ENCODE measurements at regions not wholly inside any gene's neighbourhood (a gene's known extent, or its start where the extent isn't known, plus 50 kb on each side); places are given as distances from the start of the nearest gene placed in this dataset.

DNA sequence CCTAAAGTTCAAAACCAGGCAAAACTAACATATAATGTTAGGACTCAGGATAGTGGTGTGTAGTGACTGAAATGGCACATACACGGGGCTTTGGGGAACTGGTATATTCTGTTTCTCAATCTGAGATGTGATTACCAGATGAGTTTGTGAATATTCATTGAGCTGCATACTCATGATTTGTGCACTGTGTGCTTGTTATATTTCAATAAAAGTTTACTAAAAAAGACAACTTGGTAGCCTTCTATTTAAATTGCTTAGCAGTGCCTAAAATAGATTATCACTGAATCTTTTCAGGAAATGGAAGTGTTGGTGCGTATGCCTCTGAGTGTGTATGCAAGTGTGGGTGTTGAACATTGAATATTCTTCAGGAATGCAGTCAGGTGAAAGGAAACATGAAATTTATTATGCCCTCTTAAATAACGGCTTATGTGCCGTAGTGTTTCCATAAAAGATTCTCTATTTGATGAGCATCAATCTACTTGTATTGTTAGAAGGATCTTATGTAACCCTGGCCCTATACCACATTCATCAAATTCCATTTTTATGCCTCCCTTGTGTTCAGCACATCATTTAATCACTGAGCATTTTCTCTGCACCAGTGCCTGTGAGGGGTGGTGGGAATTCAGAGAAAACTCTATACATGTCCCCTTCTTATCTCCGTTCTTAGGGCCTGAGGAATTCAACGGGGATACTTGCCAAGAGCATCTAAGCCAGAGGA, 82.6 kb upstream of the AUTS2 start:
- H3K9ac ChIP-seq (ENCODE audit: low read depth in 1 of 2, low read length in 2 of 2): no peak overlapping the region
- no peaks in the 10 kb centered on the region for H3K4me1 ChIP-seq (ENCODE audit: control insufficient read depth in 4 of 4, insufficient read depth in 4 of 4, low read length in 3 of 4)
- TF ChIP-seq HNF4A (conservative IDR thresholded peaks at IDR 0.05) (no peak), RXRA (IDR thresholded peaks at IDR 0.05) (no peak), SP1 (IDR thresholded peaks at IDR 0.05) (no peak), FOXA2 (IDR thresholded peaks at IDR 0.05) (no peak), YY1 (IDR thresholded peaks at IDR 0.05) (no peak), NR2F2 (IDR thresholded peaks at IDR 0.05) (no peak), RAD21 (IDR thresholded peaks at IDR 0.05) (no peak), FOXA1 (IDR thresholded peaks at IDR 0.05) (no peak)
- TF ChIP-seq, protein P1, sequence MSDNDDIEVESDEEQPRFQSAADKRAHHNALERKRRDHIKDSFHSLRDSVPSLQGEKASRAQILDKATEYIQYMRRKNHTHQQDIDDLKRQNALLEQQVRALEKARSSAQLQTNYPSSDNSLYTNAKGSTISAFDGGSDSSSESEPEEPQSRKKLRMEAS (IDR thresholded peaks at IDR 0.05): no peak
- TF ChIP-seq, protein P2, sequence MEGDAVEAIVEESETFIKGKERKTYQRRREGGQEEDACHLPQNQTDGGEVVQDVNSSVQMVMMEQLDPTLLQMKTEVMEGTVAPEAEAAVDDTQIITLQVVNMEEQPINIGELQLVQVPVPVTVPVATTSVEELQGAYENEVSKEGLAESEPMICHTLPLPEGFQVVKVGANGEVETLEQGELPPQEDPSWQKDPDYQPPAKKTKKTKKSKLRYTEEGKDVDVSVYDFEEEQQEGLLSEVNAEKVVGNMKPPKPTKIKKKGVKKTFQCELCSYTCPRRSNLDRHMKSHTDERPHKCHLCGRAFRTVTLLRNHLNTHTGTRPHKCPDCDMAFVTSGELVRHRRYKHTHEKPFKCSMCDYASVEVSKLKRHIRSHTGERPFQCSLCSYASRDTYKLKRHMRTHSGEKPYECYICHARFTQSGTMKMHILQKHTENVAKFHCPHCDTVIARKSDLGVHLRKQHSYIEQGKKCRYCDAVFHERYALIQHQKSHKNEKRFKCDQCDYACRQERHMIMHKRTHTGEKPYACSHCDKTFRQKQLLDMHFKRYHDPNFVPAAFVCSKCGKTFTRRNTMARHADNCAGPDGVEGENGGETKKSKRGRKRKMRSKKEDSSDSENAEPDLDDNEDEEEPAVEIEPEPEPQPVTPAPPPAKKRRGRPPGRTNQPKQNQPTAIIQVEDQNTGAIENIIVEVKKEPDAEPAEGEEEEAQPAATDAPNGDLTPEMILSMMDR (IDR thresholded peaks at IDR 0.05; ENCODE audit: low read depth, low read length, missing input control): no peak
- TF ChIP-seq, protein P3, sequence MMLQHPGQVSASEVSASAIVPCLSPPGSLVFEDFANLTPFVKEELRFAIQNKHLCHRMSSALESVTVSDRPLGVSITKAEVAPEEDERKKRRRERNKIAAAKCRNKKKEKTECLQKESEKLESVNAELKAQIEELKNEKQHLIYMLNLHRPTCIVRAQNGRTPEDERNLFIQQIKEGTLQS (IDR thresholded peaks at IDR 0.05): no peak
- TF ChIP-seq, protein P4, sequence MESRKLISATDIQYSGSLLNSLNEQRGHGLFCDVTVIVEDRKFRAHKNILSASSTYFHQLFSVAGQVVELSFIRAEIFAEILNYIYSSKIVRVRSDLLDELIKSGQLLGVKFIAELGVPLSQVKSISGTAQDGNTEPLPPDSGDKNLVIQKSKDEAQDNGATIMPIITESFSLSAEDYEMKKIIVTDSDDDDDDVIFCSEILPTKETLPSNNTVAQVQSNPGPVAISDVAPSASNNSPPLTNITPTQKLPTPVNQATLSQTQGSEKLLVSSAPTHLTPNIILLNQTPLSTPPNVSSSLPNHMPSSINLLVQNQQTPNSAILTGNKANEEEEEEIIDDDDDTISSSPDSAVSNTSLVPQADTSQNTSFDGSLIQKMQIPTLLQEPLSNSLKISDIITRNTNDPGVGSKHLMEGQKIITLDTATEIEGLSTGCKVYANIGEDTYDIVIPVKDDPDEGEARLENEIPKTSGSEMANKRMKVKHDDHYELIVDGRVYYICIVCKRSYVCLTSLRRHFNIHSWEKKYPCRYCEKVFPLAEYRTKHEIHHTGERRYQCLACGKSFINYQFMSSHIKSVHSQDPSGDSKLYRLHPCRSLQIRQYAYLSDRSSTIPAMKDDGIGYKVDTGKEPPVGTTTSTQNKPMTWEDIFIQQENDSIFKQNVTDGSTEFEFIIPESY (IDR thresholded peaks at IDR 0.05): no peak
- H3K27me3 ChIP-seq (ENCODE audit: control insufficient read depth in 4 of 4, insufficient read depth in 4 of 4, low read length in 3 of 4): no peaks in the 10 kb centered on the region
- H3K9me3 ChIP-seq (ENCODE audit: control insufficient read depth in 4 of 4, low read length in 3 of 4): no peaks in the 10 kb centered on the region
- 75% methylated on average over 6 of the region's 6 CpGs for WGBS
- DNase-seq (ENCODE audit: low spot score): no peak
- no peaks in the 10 kb centered on the region for H3K36me3 ChIP-seq (ENCODE audit: control insufficient read depth in 4 of 4, insufficient read depth in 3 of 4, low read depth in 1 of 4, low read length in 3 of 4)
- H3K4me3 ChIP-seq (ENCODE audit: low read depth in 1 of 3, low read length in 3 of 3): no peak overlapping the region
- H3K27ac ChIP-seq (ENCODE audit: low read depth in 1 of 2, low read length in 2 of 2): no peak overlapping the region

DNA sequence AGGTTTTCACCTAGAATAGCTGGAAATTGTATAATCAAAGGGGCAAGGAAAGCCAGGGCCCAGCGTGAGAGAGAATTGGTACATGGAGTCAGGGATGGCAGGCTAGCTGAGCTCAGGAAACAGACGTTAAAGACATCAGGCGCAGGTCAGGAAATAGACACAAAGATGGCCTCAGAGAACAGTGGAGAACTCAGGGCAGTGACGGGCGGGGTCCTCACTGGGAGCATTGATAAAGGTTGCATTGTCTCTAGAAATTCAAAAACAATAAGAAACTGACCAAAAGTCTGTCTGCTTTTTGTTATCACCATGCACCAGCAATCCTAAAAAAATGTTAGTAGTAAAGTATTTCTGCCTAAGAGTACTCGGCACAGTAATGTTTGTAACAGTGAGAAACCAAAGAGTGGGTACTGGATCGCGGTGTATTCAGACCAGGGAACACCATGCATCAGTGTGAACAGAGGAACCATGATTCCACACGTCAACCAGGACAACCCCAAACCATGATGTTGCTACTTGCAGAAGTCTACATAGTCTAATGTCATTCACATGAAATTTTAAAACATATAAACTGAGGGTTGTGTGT, 81.9 kb upstream of the AUTS2 start:
- 80% methylated on average over 9 of the region's 9 CpGs for WGBS
- no peaks in the 10 kb centered on the region for H3K36me3 ChIP-seq (ENCODE audit: control insufficient read depth in 4 of 4, insufficient read depth in 3 of 4, low read depth in 1 of 4, low read length in 3 of 4)
- H3K9ac ChIP-seq (ENCODE audit: low read depth in 1 of 2, low read length in 2 of 2): no peak overlapping the region
- no peaks in the 10 kb centered on the region for H3K4me1 ChIP-seq (ENCODE audit: control insufficient read depth in 4 of 4, insufficient read depth in 4 of 4, low read length in 3 of 4)
- H3K27me3 ChIP-seq (ENCODE audit: control insufficient read depth in 4 of 4, insufficient read depth in 4 of 4, low read length in 3 of 4): no peaks in the 10 kb centered on the region
- no peak overlapping the region for H3K4me3 ChIP-seq (ENCODE audit: low read depth in 1 of 3, low read length in 3 of 3)
- peak; percentile 35 for DNase-seq (ENCODE audit: low spot score)
- no peaks in the 10 kb centered on the region for H3K9me3 ChIP-seq (ENCODE audit: control insufficient read depth in 4 of 4, low read length in 3 of 4)
- TF ChIP-seq, protein P5, sequence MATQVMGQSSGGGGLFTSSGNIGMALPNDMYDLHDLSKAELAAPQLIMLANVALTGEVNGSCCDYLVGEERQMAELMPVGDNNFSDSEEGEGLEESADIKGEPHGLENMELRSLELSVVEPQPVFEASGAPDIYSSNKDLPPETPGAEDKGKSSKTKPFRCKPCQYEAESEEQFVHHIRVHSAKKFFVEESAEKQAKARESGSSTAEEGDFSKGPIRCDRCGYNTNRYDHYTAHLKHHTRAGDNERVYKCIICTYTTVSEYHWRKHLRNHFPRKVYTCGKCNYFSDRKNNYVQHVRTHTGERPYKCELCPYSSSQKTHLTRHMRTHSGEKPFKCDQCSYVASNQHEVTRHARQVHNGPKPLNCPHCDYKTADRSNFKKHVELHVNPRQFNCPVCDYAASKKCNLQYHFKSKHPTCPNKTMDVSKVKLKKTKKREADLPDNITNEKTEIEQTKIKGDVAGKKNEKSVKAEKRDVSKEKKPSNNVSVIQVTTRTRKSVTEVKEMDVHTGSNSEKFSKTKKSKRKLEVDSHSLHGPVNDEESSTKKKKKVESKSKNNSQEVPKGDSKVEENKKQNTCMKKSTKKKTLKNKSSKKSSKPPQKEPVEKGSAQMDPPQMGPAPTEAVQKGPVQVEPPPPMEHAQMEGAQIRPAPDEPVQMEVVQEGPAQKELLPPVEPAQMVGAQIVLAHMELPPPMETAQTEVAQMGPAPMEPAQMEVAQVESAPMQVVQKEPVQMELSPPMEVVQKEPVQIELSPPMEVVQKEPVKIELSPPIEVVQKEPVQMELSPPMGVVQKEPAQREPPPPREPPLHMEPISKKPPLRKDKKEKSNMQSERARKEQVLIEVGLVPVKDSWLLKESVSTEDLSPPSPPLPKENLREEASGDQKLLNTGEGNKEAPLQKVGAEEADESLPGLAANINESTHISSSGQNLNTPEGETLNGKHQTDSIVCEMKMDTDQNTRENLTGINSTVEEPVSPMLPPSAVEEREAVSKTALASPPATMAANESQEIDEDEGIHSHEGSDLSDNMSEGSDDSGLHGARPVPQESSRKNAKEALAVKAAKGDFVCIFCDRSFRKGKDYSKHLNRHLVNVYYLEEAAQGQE (IDR thresholded peaks at IDR 0.05): no peak
- TF ChIP-seq YY1 (IDR thresholded peaks at IDR 0.05) (no peak), JUND (IDR thresholded peaks at IDR 0.05) (no peak), RAD21 (IDR thresholded peaks at IDR 0.05) (no peak), TAF1 (conservative IDR thresholded peaks at IDR 0.05) (no peak), HNF4G (IDR thresholded peaks at IDR 0.05) (no peak), RXRA (IDR thresholded peaks at IDR 0.05) (no peak), EGR1 (IDR thresholded peaks at IDR 0.05; ENCODE audit: low read depth in 2 of 2) (no peak), FOXA1 (IDR thresholded peaks at IDR 0.05) (no peak), HNF4A (conservative IDR thresholded peaks at IDR 0.05) (no peak)
- H3K27ac ChIP-seq (ENCODE audit: low read depth in 1 of 2, low read length in 2 of 2): no peak overlapping the region
